ENCODE measurements at regions not wholly inside any gene's neighbourhood (a gene's known extent, or its start where the extent isn't known, plus 50 kb on each side); places are given as distances from the start of the nearest gene placed in this dataset.

- in situ Hi-C loops (cut with MboI; ENCODE audit: low pct_unique_long_range_greater_than_20kb, low sequenced_read_pairs, unreplicated experiment): no loop called here
- TF ChIP-seq, protein P1, sequence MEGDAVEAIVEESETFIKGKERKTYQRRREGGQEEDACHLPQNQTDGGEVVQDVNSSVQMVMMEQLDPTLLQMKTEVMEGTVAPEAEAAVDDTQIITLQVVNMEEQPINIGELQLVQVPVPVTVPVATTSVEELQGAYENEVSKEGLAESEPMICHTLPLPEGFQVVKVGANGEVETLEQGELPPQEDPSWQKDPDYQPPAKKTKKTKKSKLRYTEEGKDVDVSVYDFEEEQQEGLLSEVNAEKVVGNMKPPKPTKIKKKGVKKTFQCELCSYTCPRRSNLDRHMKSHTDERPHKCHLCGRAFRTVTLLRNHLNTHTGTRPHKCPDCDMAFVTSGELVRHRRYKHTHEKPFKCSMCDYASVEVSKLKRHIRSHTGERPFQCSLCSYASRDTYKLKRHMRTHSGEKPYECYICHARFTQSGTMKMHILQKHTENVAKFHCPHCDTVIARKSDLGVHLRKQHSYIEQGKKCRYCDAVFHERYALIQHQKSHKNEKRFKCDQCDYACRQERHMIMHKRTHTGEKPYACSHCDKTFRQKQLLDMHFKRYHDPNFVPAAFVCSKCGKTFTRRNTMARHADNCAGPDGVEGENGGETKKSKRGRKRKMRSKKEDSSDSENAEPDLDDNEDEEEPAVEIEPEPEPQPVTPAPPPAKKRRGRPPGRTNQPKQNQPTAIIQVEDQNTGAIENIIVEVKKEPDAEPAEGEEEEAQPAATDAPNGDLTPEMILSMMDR (IDR thresholded peaks at IDR 0.05; ENCODE audit: extremely low read depth, insufficient read depth, missing control alignments): no peak
- DNase-seq (ENCODE audit: low spot score): no peak
These were observed 139.0 kb upstream of the SH3BP4 start for GRCh38 chr2:234812851-234813250.

DNA sequence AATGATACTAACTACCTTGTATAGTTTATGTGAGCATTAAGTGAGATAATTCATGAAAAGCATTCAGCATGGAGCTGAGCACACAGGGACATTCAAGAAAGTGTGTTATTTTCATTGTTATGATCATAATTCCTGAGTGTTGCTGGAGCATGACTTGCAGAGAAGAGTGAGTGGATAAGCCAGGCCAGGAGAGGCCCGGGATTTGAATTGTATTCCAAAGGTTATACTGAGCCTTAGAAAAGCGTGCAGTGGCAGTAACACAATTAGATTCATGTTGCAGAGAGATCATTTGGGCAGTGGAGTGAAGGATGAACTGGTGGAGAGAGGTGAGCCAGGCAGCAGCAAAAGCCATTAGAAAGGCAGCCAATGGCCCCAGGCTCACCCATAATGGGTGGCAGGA is 142.9 kb upstream of the SH3BP4 start:
- in situ Hi-C loops (cut with MboI; ENCODE audit: low pct_unique_long_range_greater_than_20kb, low sequenced_read_pairs, unreplicated experiment): no loop called here
- TF ChIP-seq, protein P1 (IDR thresholded peaks at IDR 0.05; ENCODE audit: extremely low read depth, insufficient read depth, missing control alignments): no peak
- no peak for DNase-seq (ENCODE audit: low spot score)

- TF ChIP-seq, protein P1 (IDR thresholded peaks at IDR 0.05; ENCODE audit: extremely low read depth, insufficient read depth, missing control alignments): no peak
- in situ Hi-C loops (cut with MboI; ENCODE audit: low pct_unique_long_range_greater_than_20kb, low sequenced_read_pairs, unreplicated experiment): no loop called here
- DNase-seq (ENCODE audit: low spot score): no peak
These were observed 145.0 kb upstream of the SH3BP4 start for GRCh38 chr2:234806818-234807217.

DNA sequence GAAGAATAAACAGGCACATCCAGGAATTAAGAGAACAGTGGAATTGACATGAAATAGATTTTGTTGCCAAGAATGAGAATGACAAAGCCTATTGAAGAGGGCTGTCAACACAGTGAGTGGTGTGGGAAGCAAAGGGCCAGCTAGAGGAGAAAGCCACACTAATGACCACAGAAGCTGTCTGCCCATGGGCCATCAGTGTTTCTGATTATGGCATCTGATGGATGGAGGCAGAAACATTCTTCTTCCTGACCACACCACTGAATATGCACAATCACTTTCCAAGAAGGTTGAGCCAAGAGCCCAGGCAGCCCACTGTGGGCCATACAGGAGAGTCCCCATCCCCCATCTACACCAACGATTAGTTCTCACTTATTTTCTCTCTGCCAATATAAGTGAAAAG is 146.0 kb upstream of the SH3BP4 start:
- DNase-seq (ENCODE audit: low spot score): no peak
- TF ChIP-seq, protein P1 (IDR thresholded peaks at IDR 0.05; ENCODE audit: extremely low read depth, insufficient read depth, missing control alignments): no peak
- in situ Hi-C loops (cut with MboI; ENCODE audit: low pct_unique_long_range_greater_than_20kb, low sequenced_read_pairs, unreplicated experiment): no loop called here

GRCh38 chr2:234804704-234805103 is 147.1 kb upstream of the SH3BP4 start:
- no peak for DNase-seq (ENCODE audit: low spot score)
- in situ Hi-C loops (cut with MboI; ENCODE audit: low pct_unique_long_range_greater_than_20kb, low sequenced_read_pairs, unreplicated experiment): no loop called here

GRCh38 chr2:234802845-234803171 is 149.0 kb upstream of the SH3BP4 start:
- DNase-seq (ENCODE audit: low spot score): no peak
- in situ Hi-C loops (cut with MboI; ENCODE audit: low pct_unique_long_range_greater_than_20kb, low sequenced_read_pairs, unreplicated experiment): no loop called here
- TF ChIP-seq, protein P1 (IDR thresholded peaks at IDR 0.05; ENCODE audit: extremely low read depth, insufficient read depth, missing control alignments): no peak

More at GRCh38 chr2:234804704-234805103, 147.1 kb upstream of the SH3BP4 start:
- TF ChIP-seq, protein P1 (IDR thresholded peaks at IDR 0.05; ENCODE audit: extremely low read depth, insufficient read depth, missing control alignments): no peak

All from GM13977 (cell line).